Gastrocnemius medialis (tissue), 4 donors: ENCODE measurements at regions not wholly inside any gene's neighbourhood (a gene's known extent, or its start where the extent isn't known, plus 50 kb on each side); places are given as distances from the start of the nearest gene placed in this dataset.
"Not testable (repeated sequence)": the region's sequence is repeated elsewhere in the genome, so short reads cannot be mapped to it uniquely, and the experiment has no call there.

Experiments
- CTCF ChIP-seq, 5 experiments: fragments of 450-650 bp in 3 of 5; fragments of 200-600 bp in 2 of 5; sonication (generic) in 2 of 5; IDR thresholded peaks in 4 of 5; conservative IDR thresholded peaks in 1 of 5; 1 replicate in 4 of 5; 2 replicates in 1 of 5; pipeline ENCODE4 v1.5.1; 2016 to 2019; ENCODE audit warnings: antibody characterized with exemption in 5 of 5, mild to moderate bottlenecking in 3 of 5, moderate library complexity in 3 of 5
- POLR2A ChIP-seq, 2 donors: fragments of 450-650 bp; IDR thresholded peaks; one replicate each; pipeline ENCODE4 v1.6.1; 2017; ENCODE audit warnings: antibody characterized with exemption in 2 of 2, mild to moderate bottlenecking in 2 of 2, moderate library complexity in 2 of 2

GRCh38 chr20:17891131-17891530 lies 77.5 kb downstream of the SNX5 start:
- not testable (repeated sequence) for TF ChIP-seq CTCF (IDR thresholded peaks at IDR 0.05 in 4 of 5, conservative IDR thresholded peaks at IDR 0.05 in 1 of 5); POLR2A (IDR thresholded peaks at IDR 0.05)
